ENCODE measurements at regions not wholly inside any gene's neighbourhood (a gene's known extent, or its start where the extent isn't known, plus 50 kb on each side); places are given as distances from the start of the nearest gene placed in this dataset.

DNA sequence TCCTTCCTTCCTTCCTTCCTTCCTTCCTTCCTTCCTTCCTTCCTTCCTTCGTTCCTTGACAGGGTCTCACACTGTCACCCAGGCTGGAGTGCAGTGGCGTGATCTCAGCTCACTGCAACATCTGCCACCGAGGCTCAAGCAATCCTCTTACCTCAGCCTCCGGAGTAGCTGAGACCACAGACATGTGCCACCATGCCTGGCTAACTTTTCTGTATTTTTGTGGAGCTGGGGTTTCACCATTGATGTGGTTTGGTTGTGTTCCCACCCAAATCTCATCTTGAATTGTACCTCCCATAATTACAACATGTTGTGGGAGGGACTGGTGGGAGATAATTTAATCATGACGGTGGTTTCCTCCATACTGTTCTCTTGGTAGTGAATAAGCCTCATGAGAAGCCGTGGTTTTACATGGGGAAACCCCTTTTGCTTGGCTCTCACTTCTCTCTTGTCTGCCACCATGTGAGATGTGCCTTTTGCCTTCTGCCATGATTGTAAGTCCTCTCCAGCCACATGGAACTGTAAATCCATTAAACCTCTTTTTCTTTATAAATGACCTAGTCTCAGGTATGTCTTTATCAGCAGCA lies 90.3 kb upstream of the MPHOSPH6 start:
- no peak for TF ChIP-seq POLR2A (IDR thresholded peaks at IDR 0.05; ENCODE audit: low read length)
- TF ChIP-seq GATA1 (IDR thresholded peaks at IDR 0.05; ENCODE audit: low read depth, low read length): no peak

Measured in erythroblast (primary cell).